ENCODE measurements at regions not wholly inside any gene's neighbourhood (a gene's known extent, or its start where the extent isn't known, plus 50 kb on each side); places are given as distances from the start of the nearest gene placed in this dataset.
"Not testable (repeated sequence)": the region's sequence is repeated elsewhere in the genome, so short reads cannot be mapped to it uniquely, and the experiment has no call there.

- DNase-seq = no peak
Observed at GRCh38 chr5:101673120-101673519, 623.0 kb downstream of the SLCO4C1 start.

GRCh38 chr5:101664071-101664791 lies 631.9 kb downstream of the SLCO4C1 start:
- H3K36me3 ChIP-seq (ENCODE audit: control insufficient read depth, insufficient read depth, low read length) = no peaks in the 10 kb centered on the region
- WGBS (ENCODE audit: insufficient coverage, low lambda C conversion rate) = no CpG with 5 or more reads among the region's 9 CpGs

More at GRCh38 chr5:101673120-101673519, 623.0 kb downstream of the SLCO4C1 start:
- no CpG with 5 or more reads among the region's 5 CpGs for WGBS (ENCODE audit: insufficient coverage, low lambda C conversion rate)
- no peaks in the 10 kb centered on the region for H3K9me3 ChIP-seq (ENCODE audit: control insufficient read depth, low read depth, low read length)
- H3K4me1 ChIP-seq (ENCODE audit: control insufficient read depth, insufficient read depth, low read length) = no peaks in the 10 kb centered on the region
- no peak overlapping the region for H3K27ac ChIP-seq (ENCODE audit: low read length)
- H3K4me3 ChIP-seq (ENCODE audit: low read length) = no peak overlapping the region
- no peaks in the 10 kb centered on the region for H3K27me3 ChIP-seq (ENCODE audit: control insufficient read depth, insufficient read depth, low read length)
- H3K36me3 ChIP-seq (ENCODE audit: control insufficient read depth, insufficient read depth, low read length) = no peaks in the 10 kb centered on the region

GRCh38 chr5:101663543-101663942 lies 632.5 kb downstream of the SLCO4C1 start:
- no peak for DNase-seq
- Histone ChIP-seq H3K27ac (ENCODE audit: low read length) (no peak overlapping the region), H3K4me3 (ENCODE audit: low read length) (no peak overlapping the region), H3K27me3 (ENCODE audit: control insufficient read depth, insufficient read depth, low read length) (no peaks in the 10 kb centered on the region), H3K36me3 (ENCODE audit: control insufficient read depth, insufficient read depth, low read length) (no peaks in the 10 kb centered on the region), H3K9me3 (ENCODE audit: control insufficient read depth, low read depth, low read length) (no peaks in the 10 kb centered on the region), H3K4me1 (ENCODE audit: control insufficient read depth, insufficient read depth, low read length) (no peaks in the 10 kb centered on the region)
- 71% methylated on average over 1 of the region's 2 CpGs for WGBS (ENCODE audit: insufficient coverage, low lambda C conversion rate)

More at GRCh38 chr5:101664071-101664791, 631.9 kb downstream of the SLCO4C1 start:
- Histone ChIP-seq H3K27me3 (ENCODE audit: control insufficient read depth, insufficient read depth, low read length) (no peaks in the 10 kb centered on the region), H3K4me3 (ENCODE audit: low read length) (no peak overlapping the region), H3K4me1 (ENCODE audit: control insufficient read depth, insufficient read depth, low read length) (no peaks in the 10 kb centered on the region), H3K9me3 (ENCODE audit: control insufficient read depth, low read depth, low read length) (no peaks in the 10 kb centered on the region), H3K27ac (ENCODE audit: low read length) (no peak overlapping the region)
- no peak for DNase-seq

- H3K9me3 ChIP-seq (ENCODE audit: control insufficient read depth, low read depth, low read length) = no peaks in the 10 kb centered on the region
- H3K36me3 ChIP-seq (ENCODE audit: control insufficient read depth, insufficient read depth, low read length) = no peaks in the 10 kb centered on the region
- H3K27me3 ChIP-seq (ENCODE audit: control insufficient read depth, insufficient read depth, low read length) = no peaks in the 10 kb centered on the region
Observed at GRCh38 chr5:101662263-101662662, 633.8 kb downstream of the SLCO4C1 start.

DNA sequence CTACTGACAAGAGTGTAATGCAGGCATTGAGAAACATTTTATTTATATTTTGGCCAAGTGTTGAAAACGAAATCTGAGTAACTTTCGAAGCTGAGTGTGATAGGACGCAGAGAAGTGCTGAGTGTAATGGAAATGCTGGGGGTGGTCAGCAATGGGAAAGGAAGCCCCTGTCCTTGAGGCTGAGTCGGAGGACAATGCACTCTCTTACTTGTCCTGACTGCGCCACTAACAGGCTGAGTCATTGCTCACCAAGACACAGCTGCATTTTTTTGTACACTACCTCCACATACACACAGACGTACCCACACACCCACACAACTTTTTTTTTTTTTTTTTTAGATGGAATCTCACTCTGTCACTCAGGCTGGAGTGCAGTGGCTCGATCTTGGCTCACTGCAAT lies 637.7 kb downstream of the SLCO4C1 start:
- Histone ChIP-seq H3K36me3 (ENCODE audit: control insufficient read depth, insufficient read depth, low read length) (no peaks in the 10 kb centered on the region), H3K9me3 (ENCODE audit: control insufficient read depth, low read depth, low read length) (no peaks in the 10 kb centered on the region), H3K27ac (ENCODE audit: low read length) (no peak overlapping the region), H3K4me1 (ENCODE audit: control insufficient read depth, insufficient read depth, low read length) (no peaks in the 10 kb centered on the region), H3K4me3 (ENCODE audit: low read length) (no peak overlapping the region), H3K27me3 (ENCODE audit: control insufficient read depth, insufficient read depth, low read length) (no peaks in the 10 kb centered on the region)
- 90% methylated on average over 3 of the region's 7 CpGs for WGBS (ENCODE audit: insufficient coverage, low lambda C conversion rate)
- DNase-seq = no peak

More at GRCh38 chr5:101662263-101662662, 633.8 kb downstream of the SLCO4C1 start:
- H3K27ac ChIP-seq (ENCODE audit: low read length) = no peak overlapping the region
- no peak for DNase-seq
- H3K4me1 ChIP-seq (ENCODE audit: control insufficient read depth, insufficient read depth, low read length) = no peaks in the 10 kb centered on the region
- H3K4me3 ChIP-seq (ENCODE audit: low read length) = no peak overlapping the region

GRCh38 chr5:101653996-101654395 lies 642.1 kb downstream of the SLCO4C1 start:
- Histone ChIP-seq H3K36me3 (ENCODE audit: control insufficient read depth, insufficient read depth, low read length) (no peaks in the 10 kb centered on the region), H3K27ac (ENCODE audit: low read length) (no peak overlapping the region), H3K4me1 (ENCODE audit: control insufficient read depth, insufficient read depth, low read length) (no peaks in the 10 kb centered on the region), H3K27me3 (ENCODE audit: control insufficient read depth, insufficient read depth, low read length) (no peaks in the 10 kb centered on the region), H3K4me3 (ENCODE audit: low read length) (no peak overlapping the region), H3K9me3 (ENCODE audit: control insufficient read depth, low read depth, low read length) (no peaks in the 10 kb centered on the region)
- no peak for DNase-seq
- WGBS (ENCODE audit: insufficient coverage, low lambda C conversion rate) = 76% methylated on average over 2 of the region's 2 CpGs

DNA sequence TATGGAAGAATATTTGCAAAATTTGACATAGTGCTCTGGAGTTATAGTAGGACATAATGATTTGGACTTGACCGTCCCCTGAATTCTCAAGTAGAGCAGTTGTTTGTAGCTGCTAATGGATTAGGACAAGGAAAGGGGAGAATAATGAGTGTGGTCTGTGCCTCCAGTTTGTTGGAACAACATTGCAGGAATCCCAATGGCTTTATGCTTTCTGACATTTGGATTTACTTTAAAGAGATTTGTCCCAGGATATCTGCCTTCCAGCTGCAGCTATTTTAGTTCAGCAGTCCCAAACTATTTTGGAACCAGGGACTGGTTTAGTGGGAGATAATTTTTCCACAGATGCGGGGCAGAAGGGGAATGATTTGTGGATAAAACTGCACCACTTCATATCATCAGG lies 648.2 kb downstream of the SLCO4C1 start:
- Histone ChIP-seq H3K27me3 (ENCODE audit: control insufficient read depth, insufficient read depth, low read length) (no peaks in the 10 kb centered on the region), H3K4me3 (ENCODE audit: low read length) (no peak overlapping the region), H3K36me3 (ENCODE audit: control insufficient read depth, insufficient read depth, low read length) (no peaks in the 10 kb centered on the region), H3K4me1 (ENCODE audit: control insufficient read depth, insufficient read depth, low read length) (no peaks in the 10 kb centered on the region), H3K27ac (ENCODE audit: low read length) (no peak overlapping the region), H3K9me3 (ENCODE audit: control insufficient read depth, low read depth, low read length) (no peaks in the 10 kb centered on the region)
- no peak for DNase-seq
- WGBS (ENCODE audit: insufficient coverage, low lambda C conversion rate) = 80% methylated on average over 1 of the region's 2 CpGs

GRCh38 chr5:101643794-101644193 lies 652.3 kb downstream of the SLCO4C1 start:
- WGBS (ENCODE audit: insufficient coverage, low lambda C conversion rate) = 100% methylated on average over 2 of the region's 2 CpGs

DNA sequence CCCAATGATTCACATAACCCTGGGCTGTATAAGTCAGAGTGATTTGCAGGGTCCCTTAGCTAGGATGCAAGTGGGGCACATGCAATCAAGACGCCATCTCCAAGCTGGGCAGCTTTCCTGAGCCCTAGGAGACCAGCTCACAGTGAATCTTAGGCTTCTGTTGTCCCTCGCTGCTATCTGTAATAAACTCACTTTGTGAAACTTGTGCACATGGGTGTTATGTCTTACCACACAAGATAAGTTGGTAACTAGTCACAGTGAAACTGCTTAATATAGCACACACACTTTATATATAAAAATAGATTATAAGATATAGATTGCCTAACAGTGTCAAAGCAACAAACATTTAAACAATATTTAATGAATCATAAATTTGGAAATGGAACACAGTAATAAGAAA lies 658.5 kb downstream of the SLCO4C1 start:
- H3K9me3 ChIP-seq (ENCODE audit: control insufficient read depth, low read depth, low read length) = no peaks in the 10 kb centered on the region
- H3K36me3 ChIP-seq (ENCODE audit: control insufficient read depth, insufficient read depth, low read length) = no peaks in the 10 kb centered on the region
- no CpG with 5 or more reads among the region's 2 CpGs for WGBS (ENCODE audit: insufficient coverage, low lambda C conversion rate)
- H3K27me3 ChIP-seq (ENCODE audit: control insufficient read depth, insufficient read depth, low read length) = no peaks in the 10 kb centered on the region
- H3K27ac ChIP-seq (ENCODE audit: low read length) = no peak overlapping the region
- no peak for DNase-seq
- no peaks in the 10 kb centered on the region for H3K4me1 ChIP-seq (ENCODE audit: control insufficient read depth, insufficient read depth, low read length)
- no peak overlapping the region for H3K4me3 ChIP-seq (ENCODE audit: low read length)

More at GRCh38 chr5:101643794-101644193, 652.3 kb downstream of the SLCO4C1 start:
- Histone ChIP-seq H3K36me3 (ENCODE audit: control insufficient read depth, insufficient read depth, low read length) (no peaks in the 10 kb centered on the region), H3K27me3 (ENCODE audit: control insufficient read depth, insufficient read depth, low read length) (no peaks in the 10 kb centered on the region), H3K4me3 (ENCODE audit: low read length) (no peak overlapping the region), H3K4me1 (ENCODE audit: control insufficient read depth, insufficient read depth, low read length) (no peaks in the 10 kb centered on the region), H3K27ac (ENCODE audit: low read length) (no peak overlapping the region), H3K9me3 (ENCODE audit: control insufficient read depth, low read depth, low read length) (no peaks in the 10 kb centered on the region)
- DNase-seq = no peak

DNA sequence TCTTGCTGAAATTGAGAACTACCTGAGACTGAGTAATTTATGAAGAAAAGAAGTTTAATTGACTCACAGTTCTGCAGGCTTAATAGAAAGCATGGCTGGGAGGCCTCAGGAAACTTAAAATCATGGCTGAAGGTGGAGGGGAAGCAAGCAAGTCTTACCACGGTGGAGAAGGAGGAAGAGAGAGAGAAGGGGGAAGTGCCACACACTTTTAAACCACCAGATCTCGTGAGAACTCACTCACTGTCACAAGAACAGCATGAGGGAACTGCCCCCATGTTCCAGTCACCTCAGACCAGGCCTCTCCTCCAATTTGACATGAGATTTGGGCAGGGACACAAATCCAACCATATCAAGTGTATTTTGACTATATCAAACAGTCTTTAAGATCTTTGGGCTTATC lies 668.3 kb downstream of the SLCO4C1 start:
- H3K4me3 ChIP-seq (ENCODE audit: low read length); H3K27me3 ChIP-seq (ENCODE audit: control insufficient read depth, insufficient read depth, low read length); H3K36me3 ChIP-seq (ENCODE audit: control insufficient read depth, insufficient read depth, low read length); H3K27ac ChIP-seq (ENCODE audit: low read length); H3K4me1 ChIP-seq (ENCODE audit: control insufficient read depth, insufficient read depth, low read length); DNase-seq; H3K9me3 ChIP-seq (ENCODE audit: control insufficient read depth, low read depth, low read length): not testable (repeated sequence)
- no CpG with 5 or more reads among the region's 2 CpGs for WGBS (ENCODE audit: insufficient coverage, low lambda C conversion rate)

GRCh38 chr5:101626572-101626971 lies 669.5 kb downstream of the SLCO4C1 start:
- Histone ChIP-seq H3K4me1 (ENCODE audit: control insufficient read depth, insufficient read depth, low read length) (no peaks in the 10 kb centered on the region), H3K4me3 (ENCODE audit: low read length) (no peak overlapping the region), H3K9me3 (ENCODE audit: control insufficient read depth, low read depth, low read length) (no peaks in the 10 kb centered on the region), H3K27me3 (ENCODE audit: control insufficient read depth, insufficient read depth, low read length) (no peaks in the 10 kb centered on the region), H3K27ac (ENCODE audit: low read length) (no peak overlapping the region), H3K36me3 (ENCODE audit: control insufficient read depth, insufficient read depth, low read length) (no peaks in the 10 kb centered on the region)
- no peak for DNase-seq
- whole genome bisulfite sequencing (ENCODE audit: insufficient coverage, low lambda C conversion rate) = 80% methylated on average over 1 of the region's 1 CpG
